Suprapubic skin (tissue), 4 donors: ENCODE measurements at regions not wholly inside any gene's neighbourhood (a gene's known extent, or its start where the extent isn't known, plus 50 kb on each side); places are given as distances from the start of the nearest gene placed in this dataset.

Experiments used
- EP300 ChIP-seq: sonication (generic); formaldehyde crosslinking; IDR thresholded peaks from one replicate; pipeline ENCODE4 v1.6.1; 2017; ENCODE audit warnings: antibody characterized with exemption
- POLR2A ChIP-seq, 2 donors: fragments of 450-650 bp; IDR thresholded peaks; one replicate each; pipeline ENCODE4 v1.6.1; 2017; ENCODE audit warnings: antibody characterized with exemption in 2 of 2, mild to moderate bottlenecking in 2 of 2, moderate library complexity in 2 of 2
- POLR2AphosphoS5 ChIP-seq, 3 donors: sonication (generic); formaldehyde crosslinking; IDR thresholded peaks; one replicate each; pipeline ENCODE4 v1.6.1; 2017; ENCODE audit warnings: antibody characterized with exemption in 3 of 3
- TF ChIP-seq, protein P1 (sequence below), 2 donors: fragments of 200-600 bp in 1 of 2; fragments of 450-650 bp in 1 of 2; sonication (generic) in 1 of 2; IDR thresholded peaks; one replicate each; pipeline ENCODE4 v1.5.1; 2016 to 2019; ENCODE audit warnings: antibody characterized with exemption in 2 of 2, mild to moderate bottlenecking in 1 of 2, moderate library complexity in 1 of 2

DNA sequence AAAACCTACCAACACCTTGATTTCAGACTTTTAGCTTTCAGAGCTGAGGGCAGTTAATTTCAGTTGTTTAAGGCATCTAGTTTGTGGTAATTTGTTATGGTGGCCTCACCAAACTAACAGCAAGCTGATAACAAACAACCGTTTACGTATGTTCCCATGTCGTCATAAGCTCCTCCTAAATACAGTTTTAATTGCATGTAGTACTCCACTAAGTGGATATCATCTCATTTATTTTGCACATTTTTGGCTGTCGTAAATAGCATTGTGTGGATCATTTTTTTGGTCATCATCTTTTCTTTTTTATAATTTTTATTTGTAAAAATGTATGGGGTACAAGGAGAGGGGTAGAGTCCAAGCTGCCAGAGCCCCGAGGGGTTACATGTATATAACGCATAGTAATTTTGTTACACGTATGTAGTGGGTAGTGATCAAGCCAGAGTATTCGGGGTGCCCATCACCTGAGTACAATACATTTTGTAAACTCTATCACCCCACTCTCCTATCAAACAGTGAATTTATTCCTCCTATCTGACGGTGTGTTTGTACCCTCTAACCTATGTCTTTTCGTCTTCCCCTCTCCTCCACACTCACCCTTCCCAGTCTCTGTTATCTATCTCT is 89.2 kb upstream of the MYCN start:
- TF ChIP-seq, protein P1, sequence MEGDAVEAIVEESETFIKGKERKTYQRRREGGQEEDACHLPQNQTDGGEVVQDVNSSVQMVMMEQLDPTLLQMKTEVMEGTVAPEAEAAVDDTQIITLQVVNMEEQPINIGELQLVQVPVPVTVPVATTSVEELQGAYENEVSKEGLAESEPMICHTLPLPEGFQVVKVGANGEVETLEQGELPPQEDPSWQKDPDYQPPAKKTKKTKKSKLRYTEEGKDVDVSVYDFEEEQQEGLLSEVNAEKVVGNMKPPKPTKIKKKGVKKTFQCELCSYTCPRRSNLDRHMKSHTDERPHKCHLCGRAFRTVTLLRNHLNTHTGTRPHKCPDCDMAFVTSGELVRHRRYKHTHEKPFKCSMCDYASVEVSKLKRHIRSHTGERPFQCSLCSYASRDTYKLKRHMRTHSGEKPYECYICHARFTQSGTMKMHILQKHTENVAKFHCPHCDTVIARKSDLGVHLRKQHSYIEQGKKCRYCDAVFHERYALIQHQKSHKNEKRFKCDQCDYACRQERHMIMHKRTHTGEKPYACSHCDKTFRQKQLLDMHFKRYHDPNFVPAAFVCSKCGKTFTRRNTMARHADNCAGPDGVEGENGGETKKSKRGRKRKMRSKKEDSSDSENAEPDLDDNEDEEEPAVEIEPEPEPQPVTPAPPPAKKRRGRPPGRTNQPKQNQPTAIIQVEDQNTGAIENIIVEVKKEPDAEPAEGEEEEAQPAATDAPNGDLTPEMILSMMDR (IDR thresholded peaks at IDR 0.05), result no peak
- TF ChIP-seq POLR2AphosphoS5 (IDR thresholded peaks at IDR 0.05), result no peak
- no peak for TF ChIP-seq EP300
- TF ChIP-seq POLR2A (IDR thresholded peaks at IDR 0.05), result no peak
